GM21447 (cell line): ENCODE measurements at regions not wholly inside any gene's neighbourhood (a gene's known extent, or its start where the extent isn't known, plus 50 kb on each side); places are given as distances from the start of the nearest gene placed in this dataset.

Experiments
- ATAC-seq: cut with Tn5 transposase; IDR thresholded peaks from one replicate; pipeline ENCODE4 v1.9.1; 2021; ENCODE audit not compliant: unreplicated experiment

DNA sequence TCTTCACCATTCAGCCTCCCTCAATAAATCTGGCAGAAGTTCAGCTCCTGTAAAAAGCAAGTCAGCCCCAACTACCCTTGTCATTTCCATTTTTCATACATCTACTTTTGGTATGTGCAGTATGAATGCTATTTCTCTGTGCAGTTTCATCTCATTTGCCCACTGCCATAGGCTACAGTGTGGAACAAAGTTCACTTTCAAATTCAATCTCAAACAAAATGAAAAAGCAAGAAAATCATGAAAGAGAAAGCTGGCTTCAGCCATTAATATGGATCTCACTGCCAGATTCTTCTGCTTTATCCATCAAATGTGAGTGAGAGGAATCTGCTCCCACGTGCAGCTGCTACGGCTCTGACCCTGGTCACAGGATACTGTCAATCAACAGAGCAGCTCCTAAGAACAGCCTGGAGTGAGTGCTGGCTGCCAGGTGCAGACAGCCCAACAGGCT, 494.2 kb downstream of the ZNF608 start:
- no peak for ATAC-seq

DNA sequence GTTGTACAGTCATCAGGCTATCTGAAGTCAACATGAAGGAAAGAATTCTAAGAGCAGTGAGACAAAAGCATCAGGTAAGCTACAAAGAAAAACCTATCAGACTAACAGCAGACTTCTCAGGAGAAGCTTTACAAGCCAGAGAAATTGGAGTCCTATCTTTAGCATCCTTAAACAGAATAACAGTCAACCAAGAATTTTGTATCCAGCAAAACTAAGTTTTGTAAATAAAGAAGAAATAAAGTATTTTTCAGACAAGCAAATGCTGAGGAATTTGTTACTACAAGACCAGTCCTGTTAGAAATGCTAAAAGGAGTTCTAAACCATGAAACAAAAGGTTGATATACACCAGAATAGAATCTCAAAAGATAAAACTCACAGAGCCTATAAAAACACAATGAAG, 501.2 kb downstream of the ZNF608 start:
- ATAC-seq = no peak

DNA sequence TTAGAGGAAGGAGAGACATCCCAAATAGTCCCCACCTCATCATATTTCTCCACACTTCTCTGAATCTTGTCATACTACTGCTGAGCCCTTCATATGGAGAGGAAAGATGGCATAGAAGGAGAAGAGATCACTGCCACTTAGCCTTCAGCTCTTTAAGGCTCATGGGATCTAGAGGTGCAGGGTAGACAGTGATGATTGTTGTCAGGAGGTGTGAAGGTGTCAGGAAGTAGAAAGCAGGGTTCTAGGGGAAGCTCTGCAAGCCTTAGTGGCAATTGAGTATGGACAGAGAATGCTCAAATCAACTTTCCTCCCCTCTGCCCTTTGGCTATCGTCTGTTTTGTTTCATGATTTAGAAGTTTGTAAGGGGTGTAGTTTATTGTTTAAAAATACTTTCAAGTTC, 505.7 kb downstream of the ZNF608 start:
- no peak for ATAC-seq

DNA sequence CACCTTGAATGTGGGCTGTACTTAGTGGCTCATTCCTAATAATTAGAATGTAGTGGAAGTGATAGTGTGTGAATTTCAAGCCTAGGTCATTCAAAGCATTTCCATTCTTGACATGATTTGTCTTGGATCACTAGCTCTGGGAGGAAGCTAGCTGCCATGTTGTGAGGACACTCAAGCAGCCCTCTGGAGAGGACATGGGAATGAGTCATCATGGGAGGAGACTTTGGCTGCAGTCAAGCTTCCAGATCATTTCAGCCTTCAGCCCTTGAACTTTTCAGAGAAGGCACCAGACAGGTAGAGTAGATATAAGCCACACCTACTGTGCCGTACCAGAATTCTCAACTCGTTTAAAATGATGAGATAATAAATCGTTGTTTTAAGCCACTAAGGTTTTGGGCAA, 506.9 kb downstream of the ZNF608 start:
- no peak for ATAC-seq

DNA sequence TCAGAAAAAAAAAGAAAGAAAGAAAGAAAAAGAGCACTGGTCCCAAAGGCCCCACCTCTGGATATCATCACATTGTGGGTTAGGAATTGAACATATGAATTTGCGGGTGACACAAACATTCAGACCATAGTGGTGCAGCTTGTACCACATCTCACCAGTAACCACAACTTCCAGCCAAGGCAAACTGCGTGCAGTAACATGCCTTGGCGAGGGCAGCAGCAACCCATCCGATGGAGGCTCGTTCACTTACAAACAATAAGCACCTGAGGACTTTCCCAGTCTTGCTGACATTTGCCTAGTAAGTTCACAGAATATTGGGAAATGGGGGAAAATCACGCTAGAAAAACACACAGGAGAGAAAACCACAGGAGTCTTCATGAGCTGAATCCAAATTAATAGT, 508.1 kb downstream of the ZNF608 start:
- ATAC-seq = no peak

DNA sequence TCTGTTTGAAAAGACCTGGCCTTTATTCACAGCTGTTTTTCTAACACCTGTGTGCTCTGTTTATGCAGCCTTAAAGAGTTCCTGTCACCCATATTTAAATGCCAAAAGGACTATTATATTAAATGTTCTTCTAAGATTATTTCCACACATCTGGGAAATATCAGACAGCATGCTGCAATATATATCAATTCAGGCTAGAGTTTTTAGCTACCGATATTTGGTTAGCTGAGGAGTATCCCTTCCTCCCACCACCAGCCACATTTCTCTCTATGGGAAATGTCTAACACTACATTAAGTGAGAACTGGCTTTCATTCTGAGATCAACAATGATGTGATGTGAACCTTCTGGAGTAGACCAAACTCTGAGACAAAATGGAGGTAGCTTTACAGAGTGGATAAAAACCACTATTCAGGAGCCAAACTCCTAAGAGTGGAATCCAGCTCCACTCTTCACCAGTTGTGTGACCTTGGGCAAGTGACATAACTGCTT, 509.2 kb downstream of the ZNF608 start:
- ATAC-seq = no peak

DNA sequence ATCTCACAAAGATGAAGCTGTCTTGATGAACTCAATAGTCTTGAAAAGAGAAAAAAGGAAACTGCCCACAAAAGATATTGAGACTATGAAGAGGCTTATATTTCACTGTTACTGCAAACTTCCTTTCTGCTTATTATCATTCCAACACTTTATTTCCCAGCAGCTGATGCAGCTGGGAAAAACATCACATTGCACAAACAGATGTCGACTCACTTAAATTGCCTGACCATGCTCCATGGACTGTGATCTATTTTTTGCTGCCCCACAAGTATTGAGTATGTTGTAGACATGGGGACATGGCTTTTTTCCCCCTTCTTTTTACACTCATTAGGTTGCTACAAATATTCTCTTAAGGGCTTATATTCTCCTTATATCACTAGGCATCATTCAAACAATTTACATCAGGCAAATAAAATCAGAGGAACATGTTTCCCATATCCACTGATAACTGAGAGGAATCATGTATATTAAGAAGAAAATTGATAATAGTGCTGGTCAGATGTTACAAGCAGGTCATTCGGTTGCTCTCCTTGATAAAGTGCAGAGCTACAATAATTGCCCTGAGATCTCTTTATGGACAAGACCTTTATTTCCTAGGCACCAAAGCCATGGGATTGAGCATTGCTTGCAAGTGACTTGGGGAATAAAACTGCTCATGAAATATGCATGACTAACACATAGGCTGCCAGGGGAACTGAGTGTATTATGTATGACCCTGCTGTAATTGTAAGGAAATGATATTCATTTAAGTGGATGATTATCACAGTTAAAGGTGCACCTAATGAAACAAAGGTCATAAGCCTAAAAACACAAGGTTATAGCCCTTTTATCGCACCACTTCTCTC, 509.9 kb downstream of the ZNF608 start:
- no peak for ATAC-seq

DNA sequence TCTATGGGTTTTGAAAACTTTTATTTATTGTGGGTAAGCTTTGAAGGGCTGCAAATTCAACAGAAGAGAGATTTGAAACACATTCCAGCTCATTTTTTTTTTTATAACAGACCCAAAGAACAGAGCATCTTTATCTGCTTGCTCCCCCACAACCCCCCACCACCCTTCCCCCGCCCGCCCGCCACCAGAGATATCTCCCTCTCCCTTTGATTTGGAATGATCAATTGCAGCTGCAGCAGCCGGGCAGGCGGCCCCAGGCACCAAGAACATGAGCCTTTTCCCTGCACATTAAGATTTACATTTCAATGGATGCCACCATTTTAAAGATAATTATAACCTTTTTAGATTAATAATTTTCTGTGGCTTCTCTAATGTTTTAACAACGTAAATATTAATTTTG, 510.9 kb downstream of the ZNF608 start:
- ATAC-seq = no peak

DNA sequence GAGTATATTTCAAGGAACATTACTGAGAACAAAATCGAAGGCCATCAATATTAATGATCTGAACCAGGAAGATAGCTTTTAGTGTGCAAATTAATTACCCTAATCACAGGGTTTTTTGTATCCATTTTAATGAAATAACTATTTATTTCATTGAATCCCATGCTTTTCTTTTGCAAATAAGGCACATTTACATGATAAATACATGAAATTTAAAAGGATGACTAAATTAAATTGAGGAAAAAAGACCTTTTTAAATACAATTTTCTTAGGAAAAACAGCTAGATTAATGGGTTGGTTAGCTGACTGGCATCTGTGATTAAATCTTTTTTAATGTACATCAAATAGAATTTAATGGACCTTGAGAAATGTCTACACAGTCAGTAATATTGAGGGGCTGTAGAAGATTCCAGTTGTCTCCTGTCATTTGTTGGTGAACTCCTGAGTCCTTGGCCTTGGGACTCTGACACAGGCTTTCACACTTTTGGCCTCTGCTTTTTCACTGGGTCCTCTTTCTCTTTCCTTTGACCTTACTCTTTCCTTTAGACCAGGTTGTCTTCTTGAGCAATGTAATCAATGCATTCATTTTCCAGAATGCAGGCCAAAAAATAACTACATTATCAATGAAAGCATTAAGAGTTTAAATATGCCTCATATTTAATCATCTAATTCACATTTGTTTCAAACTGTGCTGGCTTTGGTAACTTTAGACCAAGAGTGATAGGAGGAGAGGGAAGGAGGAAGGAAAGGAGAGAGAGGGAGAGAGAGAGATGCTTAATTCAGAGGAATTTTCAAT, 511.5 kb downstream of the ZNF608 start:
- ATAC-seq = no peak

DNA sequence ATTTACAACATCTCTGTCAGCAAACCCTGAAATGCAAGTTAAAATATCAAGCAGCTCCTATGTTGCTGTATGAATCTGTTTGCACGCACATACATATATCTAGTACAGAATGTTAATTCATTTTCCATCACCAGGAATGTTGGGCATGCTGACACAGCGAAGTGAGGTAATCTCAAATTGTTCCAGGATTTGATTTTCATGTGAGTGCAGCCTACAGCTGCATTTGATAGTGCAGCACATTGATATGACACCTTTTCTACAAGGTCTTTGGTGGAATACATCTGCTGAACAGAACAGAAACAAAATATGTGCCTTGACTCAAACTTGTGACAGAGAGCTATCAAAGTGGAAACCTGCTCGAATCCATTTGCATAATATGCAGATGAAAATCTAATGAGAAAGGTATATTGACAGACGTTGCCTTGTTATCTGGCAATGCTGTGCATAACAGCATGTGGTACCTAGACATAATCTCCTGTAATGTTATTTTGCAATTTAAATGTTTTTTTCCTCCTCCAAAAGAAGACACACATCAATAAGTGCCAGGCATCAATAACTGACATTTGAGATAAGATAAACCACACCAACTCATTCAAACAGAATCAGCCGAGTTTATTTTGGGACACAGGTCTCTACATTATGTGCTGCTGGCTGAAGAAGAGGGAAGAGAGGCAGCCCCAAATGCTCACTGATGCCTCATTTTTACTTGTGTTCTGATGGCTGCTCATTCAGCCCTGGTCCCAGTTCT, 512.2 kb downstream of the ZNF608 start:
- no peak for ATAC-seq

DNA sequence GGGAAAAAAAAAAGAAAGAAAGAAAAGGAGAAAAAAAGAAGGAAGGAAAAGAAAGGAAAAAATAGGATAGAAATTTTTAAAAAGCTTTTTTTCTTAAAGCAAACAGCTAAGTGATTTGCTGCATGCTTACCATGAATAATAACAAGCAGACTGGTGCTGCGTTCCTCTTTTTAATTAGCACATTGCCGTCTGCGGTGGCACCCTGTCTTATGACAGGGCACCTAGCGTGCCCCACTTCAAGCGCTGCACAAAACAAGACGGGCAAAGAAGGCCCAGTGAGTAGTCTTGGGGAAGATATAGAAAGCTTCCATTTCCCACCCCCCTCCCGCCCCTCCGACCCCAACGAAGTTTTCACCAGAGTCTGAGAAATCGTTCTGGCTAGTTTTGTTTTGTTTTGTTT, 513.9 kb downstream of the ZNF608 start:
- no peak for ATAC-seq

DNA sequence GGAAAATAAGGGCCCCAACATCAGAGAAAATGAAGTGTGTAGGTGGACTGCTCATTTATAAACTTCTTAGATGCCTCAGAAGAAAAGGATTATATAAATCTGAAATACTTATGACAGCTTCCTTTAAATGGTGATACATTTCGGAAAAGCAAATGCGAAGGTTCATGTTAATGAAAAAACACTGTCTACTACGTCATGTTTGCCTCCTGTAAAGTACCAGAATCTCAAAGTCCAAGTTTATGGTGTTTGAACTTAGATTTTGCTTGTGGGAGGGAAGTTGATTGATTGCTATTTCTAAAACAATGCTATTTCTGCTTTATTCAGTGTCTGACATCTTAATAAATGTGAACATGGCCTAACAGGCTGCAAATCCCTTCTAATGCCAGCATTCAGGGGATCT, 514.6 kb downstream of the ZNF608 start:
- ATAC-seq = no peak

DNA sequence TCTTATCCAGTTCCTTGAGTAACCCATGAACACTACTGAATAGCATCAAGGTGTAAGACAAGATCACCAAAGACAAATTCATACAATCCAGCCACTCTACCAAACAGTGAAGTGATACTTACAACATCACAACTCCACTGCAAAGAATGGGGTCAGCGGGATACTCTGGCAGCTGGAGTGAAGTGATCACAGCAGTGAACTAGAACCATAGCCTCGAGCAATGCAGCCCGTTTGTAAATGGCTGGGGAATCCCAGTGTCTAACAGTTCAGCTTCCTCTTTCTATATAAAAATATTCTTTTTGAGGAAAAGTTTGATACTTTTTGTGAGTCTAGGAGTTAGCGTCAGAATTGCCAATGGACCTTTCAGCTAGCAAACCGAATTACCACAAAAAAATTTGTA, 515.2 kb downstream of the ZNF608 start:
- no peak for ATAC-seq

DNA sequence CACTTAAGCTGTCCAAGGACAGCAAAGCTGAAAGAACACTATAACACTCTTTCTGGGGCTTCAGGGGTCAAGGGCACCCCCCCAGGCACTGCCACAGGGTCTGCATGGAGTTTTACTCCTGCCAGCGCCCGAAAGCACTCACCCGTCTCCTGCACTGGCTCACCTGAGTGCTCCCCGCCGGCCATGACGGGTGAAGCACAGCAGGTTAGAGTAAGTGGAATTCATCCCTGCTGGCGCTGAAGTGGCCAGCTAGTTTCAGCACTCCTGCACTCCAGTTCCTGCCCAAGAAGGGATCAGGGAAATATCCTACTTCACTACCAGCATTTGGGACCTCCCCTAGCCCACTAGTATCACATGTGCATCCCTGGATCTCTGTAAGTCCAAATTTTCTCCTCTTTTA, 516.0 kb downstream of the ZNF608 start:
- ATAC-seq = no peak

DNA sequence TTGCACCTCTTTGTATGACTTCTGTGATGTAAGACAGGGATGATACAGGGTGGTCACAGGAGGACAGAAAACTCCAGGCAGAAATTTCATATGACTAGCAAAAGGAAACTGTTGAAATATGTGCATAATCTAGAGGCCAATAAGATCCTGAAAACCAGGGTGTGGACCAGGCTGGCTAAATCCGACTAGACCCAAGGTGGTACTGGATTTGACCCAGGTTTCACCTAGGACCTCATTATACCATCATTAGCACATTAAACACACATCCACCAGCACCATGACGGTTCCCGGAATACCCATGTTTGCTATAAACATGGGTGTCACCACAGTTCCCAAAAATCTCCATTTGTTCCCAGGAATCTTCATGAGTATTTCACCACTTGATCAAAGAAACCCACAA, 517.1 kb downstream of the ZNF608 start:
- ATAC-seq = no peak

DNA sequence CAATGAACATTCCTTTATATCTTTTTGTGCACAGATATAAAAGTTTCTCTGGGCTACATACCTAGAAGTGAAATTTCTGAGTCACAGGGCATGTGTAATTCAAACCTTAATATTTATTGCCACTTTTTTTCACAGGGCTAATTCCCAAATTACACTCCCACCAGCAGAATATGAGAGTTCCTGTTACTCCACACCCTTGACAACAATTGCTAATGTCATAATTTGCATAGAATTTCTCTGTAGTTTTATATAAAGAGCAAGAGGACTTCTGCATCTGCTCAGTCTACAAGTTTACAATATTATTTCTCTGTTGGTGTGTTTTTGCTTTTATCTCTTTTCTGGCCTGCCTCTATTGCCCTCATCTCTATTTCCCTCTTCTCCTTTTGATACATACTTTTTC, 518.5 kb downstream of the ZNF608 start:
- no peak for ATAC-seq

DNA sequence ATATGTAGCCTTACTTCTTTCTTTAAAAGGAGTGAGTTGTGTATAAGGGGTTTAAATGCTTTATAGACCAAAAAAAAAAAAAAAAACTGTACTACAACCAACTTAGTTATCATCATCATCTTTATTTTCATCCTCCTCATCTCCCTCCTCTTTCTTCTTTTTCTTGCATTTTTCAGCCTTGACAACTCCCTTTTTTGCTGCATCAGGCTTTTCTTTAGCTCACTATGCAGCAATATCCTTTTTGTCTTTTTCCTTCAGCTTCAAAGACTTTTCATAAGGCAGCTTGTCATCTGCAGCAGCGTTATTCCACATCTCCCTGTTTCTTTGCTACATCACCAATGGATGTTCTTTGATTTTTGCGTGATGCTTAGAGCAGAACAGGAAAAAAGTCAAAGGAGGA, 526.0 kb downstream of the ZNF608 start:
- no peak for ATAC-seq

DNA sequence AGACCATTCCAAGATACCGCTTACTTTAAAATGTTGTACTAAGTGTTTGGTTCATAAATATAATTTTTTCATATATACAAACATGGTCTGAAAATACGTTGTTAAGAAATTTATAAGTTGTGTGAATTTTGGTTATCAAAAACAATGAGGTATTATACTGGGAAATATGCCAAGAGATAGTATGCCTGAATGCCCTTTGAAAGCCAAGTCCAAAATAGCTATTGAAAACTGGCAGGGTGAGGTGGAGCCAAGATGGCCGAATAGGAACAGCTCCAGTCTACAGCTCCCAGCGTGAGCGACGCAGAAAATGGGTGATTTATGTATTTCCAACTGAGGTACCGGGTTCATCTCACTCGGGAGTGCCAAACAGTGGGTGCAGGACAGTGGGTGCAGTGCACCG, 533.5 kb downstream of the ZNF608 start:
- no peak for ATAC-seq

DNA sequence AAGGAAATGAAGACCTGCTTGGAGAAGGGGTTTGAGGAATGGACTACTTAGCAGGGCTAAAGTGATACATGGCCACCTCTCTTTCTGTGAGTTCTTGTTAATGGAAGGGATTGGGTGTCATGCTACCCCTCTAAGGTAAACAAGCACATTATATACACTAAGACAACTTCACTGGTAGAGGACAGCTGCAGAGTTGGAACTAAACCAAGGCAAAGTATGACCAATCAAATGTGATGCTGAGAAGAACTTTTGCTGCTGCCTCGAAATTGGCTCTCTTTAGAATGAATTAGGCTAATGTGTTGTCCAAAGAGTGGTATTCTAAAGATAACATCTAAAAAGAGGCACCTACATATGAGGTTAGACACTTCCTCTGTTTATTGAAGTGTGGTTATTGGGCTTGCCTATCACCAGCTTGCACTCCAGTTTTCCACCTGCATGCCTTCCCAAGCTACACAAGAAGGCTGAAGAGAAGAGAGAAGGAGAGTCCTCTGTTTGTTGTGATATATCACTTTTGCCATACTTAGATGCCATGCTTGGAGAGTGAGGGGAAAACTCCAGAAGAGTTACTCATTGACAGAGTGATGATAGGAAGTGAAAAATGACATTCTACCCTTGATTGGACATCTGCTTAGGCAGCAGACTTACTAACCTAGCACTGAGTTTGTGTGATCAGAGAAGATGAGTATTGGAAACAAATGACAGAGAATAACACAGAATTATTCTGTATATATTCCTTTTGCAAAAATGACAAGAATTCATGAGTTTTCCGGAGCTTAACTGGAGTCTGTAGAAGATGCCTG, 536.1 kb downstream of the ZNF608 start:
- no peak for ATAC-seq

DNA sequence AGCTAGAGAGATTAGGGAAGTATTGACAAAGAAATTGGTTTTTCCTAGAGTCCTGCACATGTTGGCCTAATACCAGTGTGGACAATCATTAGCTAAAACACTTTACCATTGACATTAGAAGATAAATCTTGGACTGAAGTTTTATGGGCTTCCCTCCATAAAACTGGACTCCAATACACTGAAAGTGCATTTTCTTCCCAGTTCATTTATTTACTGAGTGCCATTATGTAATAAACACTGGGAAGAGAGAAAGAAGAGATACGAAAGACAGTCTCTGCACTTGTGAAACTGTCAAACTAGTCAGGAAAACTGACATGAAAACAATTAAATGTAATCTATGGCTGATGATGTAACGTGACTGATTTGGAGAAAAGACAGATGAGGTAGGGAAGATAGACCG, 539.3 kb downstream of the ZNF608 start:
- ATAC-seq = no peak

DNA sequence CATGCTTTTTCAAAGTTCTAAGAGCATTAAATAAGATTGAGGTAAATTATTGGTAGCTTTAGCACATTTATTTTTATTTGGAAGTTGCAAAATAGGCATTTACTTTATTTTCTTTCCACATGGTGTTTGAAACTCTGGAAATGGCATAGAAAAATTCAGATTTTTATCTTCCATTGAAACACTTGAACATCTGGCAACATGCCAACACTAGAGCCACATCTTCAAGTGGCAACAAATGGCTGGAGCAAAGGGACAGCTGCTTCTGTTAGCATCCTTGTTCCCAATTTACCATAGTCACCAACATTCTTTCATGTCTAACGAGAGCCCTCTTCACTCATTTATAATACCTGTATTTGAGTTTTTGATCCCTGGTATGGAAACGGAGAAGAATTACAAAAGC, 539.9 kb downstream of the ZNF608 start:
- no peak for ATAC-seq
